KMS-11 (cell line): ENCODE measurements at regions not wholly inside any gene's neighbourhood (a gene's known extent, or its start where the extent isn't known, plus 50 kb on each side); places are given as distances from the start of the nearest gene placed in this dataset.

Source experiments
- H2AFZ ChIP-seq: fragments of 200-600 bp; sonication (generic); 2 replicates; pipeline ENCODE4 v1.6.1; 2016; ENCODE audit warnings: antibody characterized with exemption, mixed run types, low read depth
- H3K27ac ChIP-seq: fragments of 200-600 bp; sonication (generic); 2 replicates; pipeline ENCODE4 v1.6.1; 2016; ENCODE audit warnings: mild to moderate bottlenecking, mixed run types
- H3K27me3 ChIP-seq: fragments of 200-600 bp; sonication (generic); 2 replicates; pipeline ENCODE4 v1.6.1; 2017; ENCODE audit warnings: mild to moderate bottlenecking, low read depth, mixed run types, moderate library complexity; ENCODE audit not compliant: insufficient read depth
- H3K36me3 ChIP-seq: fragments of 200-600 bp; sonication (generic); 2 replicates; pipeline ENCODE4 v1.6.1; 2017; ENCODE audit warnings: mild to moderate bottlenecking, mixed run types; ENCODE audit not compliant: insufficient read depth
- H3K4me1 ChIP-seq: fragments of 200-600 bp; sonication (generic); 2 replicates; pipeline ENCODE4 v1.6.1; 2016; ENCODE audit warnings: mild to moderate bottlenecking, low read depth, mixed run types; ENCODE audit not compliant: poor library complexity, severe bottlenecking
- H3K4me2 ChIP-seq: fragments of 200-600 bp; sonication (generic); 2 replicates; pipeline ENCODE4 v1.7.0; 2016; ENCODE audit warnings: mild to moderate bottlenecking, mixed run types
- H3K4me3 ChIP-seq: fragments of 200-600 bp; sonication (generic); IDR thresholded peaks from 2 replicates; pipeline ENCODE4 v1.6.1; 2017; ENCODE audit warnings: low read depth, low read length, mixed read lengths; ENCODE audit not compliant: insufficient read depth
- H3K79me2 ChIP-seq: fragments of 200-600 bp; sonication (generic); 2 replicates; pipeline ENCODE4 v1.6.1; 2016; ENCODE audit warnings: low read depth, mixed run types; ENCODE audit not compliant: insufficient read depth
- H3K9ac ChIP-seq: fragments of 200-600 bp; sonication (generic); 2 replicates; pipeline ENCODE4 v1.6.1; 2016; ENCODE audit warnings: mild to moderate bottlenecking, mixed run types
- H4K20me1 ChIP-seq: fragments of 200-600 bp; sonication (generic); 2 replicates; pipeline ENCODE4 v1.6.1; 2016; ENCODE audit warnings: mild to moderate bottlenecking, mixed run types; ENCODE audit not compliant: insufficient read depth
- CTCF ChIP-seq: fragments of 200-600 bp; sonication (generic); conservative IDR thresholded peaks from 2 replicates; pipeline ENCODE4 v1.6.1; 2017; ENCODE audit warnings: low read depth, mild to moderate bottlenecking, antibody characterized with exemption, low read length, moderate library complexity, mixed read lengths

DNA sequence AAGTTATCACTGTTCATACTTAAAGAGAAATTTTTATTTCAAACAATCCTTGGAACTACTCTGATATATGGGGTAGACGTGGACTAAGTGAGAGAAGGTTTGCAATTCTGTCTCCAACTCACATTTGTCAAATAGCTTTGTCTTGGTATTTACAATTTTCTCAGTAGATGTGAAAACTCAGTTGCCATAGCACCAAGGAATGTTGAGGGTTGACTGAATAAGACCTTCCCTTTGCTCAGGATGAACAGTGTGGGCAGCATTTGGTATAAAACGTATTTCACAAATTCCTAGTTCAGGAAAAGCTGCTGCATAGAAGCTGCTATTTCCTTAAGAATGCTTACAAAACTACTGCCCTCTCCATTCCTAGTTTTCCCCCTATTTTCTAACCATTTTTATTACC is 399.5 kb downstream of the NKX6-1 start:
- Histone ChIP-seq H3K36me3 (no peaks in the 10 kb centered on the region), H3K27me3 (no peaks in the 10 kb centered on the region), H3K4me2 (no peak overlapping the region), H3K9ac (no peak overlapping the region), H3K27ac (no peak overlapping the region), H4K20me1 (no peaks in the 10 kb centered on the region), H3K4me1 (no peaks in the 10 kb centered on the region), H3K79me2 (no peaks in the 10 kb centered on the region), H2AFZ (no peak overlapping the region), H3K4me3 (no peak overlapping the region)
- TF ChIP-seq CTCF, result no peak

DNA sequence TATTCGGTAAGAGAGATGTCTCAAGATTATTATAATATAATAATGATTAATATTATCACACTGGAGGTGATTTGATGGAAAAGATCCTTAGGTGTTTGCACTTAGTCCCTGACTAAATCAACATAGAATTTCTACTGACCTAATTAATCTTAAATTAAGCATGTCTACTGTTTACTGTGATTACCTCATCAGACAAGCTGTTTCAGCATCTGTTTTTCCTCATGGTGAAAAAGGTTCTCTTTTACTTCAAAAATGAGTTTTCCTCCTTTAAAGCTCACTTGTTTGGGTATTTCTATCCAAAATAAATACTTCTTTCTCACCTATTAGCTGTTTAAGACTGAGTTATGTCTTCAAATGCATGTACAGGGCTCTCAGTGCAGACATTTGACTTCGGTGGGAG is 407.8 kb downstream of the NKX6-1 start:
- Histone ChIP-seq H3K79me2 (no peaks in the 10 kb centered on the region), H3K4me3 (no peak overlapping the region), H3K4me1 (no peaks in the 10 kb centered on the region), H3K27ac (no peak overlapping the region), H3K27me3 (no peaks in the 10 kb centered on the region), H4K20me1 (no peaks in the 10 kb centered on the region), H3K36me3 (no peaks in the 10 kb centered on the region), H2AFZ (no peak overlapping the region), H3K9ac (no peak overlapping the region), H3K4me2 (no peak overlapping the region)
- no peak for TF ChIP-seq CTCF

DNA sequence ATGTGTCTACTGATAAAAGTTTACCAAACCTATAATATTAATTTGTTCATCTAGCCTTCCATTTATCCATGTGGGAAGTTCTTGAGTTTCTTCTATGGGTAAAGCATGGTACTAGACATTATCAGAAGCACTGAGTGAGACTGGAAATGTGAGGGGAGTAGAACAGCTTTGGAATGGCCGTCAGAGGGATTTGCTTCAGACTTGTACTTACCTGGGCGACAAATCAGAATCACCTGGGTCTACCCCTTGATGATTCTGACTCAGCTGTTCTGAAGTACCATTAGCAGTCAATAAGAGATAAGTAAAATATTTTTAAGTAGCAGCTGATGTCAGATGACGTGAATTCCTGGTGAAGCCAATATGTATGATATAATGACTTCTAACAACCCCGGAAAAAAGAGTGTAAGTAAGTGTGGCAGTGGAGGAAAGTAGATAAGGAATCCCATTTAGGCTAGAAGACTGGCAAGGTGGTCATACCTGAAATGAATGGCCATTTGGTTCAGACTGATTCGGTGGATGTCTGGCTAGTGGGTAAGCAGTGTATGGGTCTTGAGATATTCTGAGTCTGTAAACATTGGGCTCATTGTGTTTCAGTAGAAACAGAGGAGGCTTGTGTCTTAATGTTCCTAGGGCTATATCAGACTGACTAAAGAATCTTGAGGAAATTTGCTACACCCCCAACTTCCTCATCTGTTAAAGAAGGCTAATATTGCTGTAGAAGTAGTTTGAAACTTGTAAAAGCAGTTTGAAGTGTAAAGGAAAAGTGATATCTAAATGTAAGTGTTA is 409.2 kb downstream of the NKX6-1 start:
- no peak for TF ChIP-seq CTCF
- H3K4me2 ChIP-seq, result no peak overlapping the region

DNA sequence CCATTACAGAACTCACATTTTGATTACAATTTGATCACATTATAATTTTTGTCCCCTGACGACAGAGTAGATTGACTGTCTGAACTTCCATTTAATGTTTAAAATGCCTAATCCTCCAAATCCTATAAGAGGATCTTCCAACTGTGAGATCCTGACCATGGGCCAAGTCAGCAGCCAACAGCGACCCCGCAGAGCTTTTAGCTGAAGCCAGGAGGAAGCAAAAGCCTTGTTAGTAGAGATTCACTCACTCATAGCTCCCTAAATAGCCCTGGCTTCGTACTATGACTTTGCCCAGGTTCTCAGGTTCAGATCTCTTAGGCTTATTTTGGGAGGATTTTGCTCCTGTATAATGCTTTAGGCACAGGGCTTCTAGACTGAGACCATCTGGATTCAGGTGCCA is 413.1 kb downstream of the NKX6-1 start:
- Histone ChIP-seq H3K27ac (no peak overlapping the region), H3K9ac (no peak overlapping the region), H3K4me1 (no peaks in the 10 kb centered on the region), H3K4me2 (no peak overlapping the region), H3K27me3 (no peaks in the 10 kb centered on the region), H2AFZ (no peak overlapping the region), H3K36me3 (no peaks in the 10 kb centered on the region), H4K20me1 (no peaks in the 10 kb centered on the region), H3K79me2 (no peaks in the 10 kb centered on the region), H3K4me3 (no peak overlapping the region)
- TF ChIP-seq CTCF, result no peak

More for the DNA sequence above, 409.2 kb downstream of the NKX6-1 start:
- no peak overlapping the region for H3K4me3 ChIP-seq
- H3K9ac ChIP-seq, result no peak overlapping the region
- no peak overlapping the region for H2AFZ ChIP-seq
- no peak overlapping the region for H3K27ac ChIP-seq
- H3K27me3 ChIP-seq, result no peaks in the 10 kb centered on the region
- no peaks in the 10 kb centered on the region for H3K36me3 ChIP-seq
- no peaks in the 10 kb centered on the region for H3K79me2 ChIP-seq
- no peaks in the 10 kb centered on the region for H3K4me1 ChIP-seq
- H4K20me1 ChIP-seq, result no peaks in the 10 kb centered on the region
